SK-N-MC (cell line): ENCODE measurements at regions not wholly inside any gene's neighbourhood (a gene's known extent, or its start where the extent isn't known, plus 50 kb on each side); places are given as distances from the start of the nearest gene placed in this dataset.

Source experiments
- EZH2 ChIP-seq: fragments of 200-600 bp; sonication (generic); IDR thresholded peaks from one replicate; pipeline ENCODE4 v1.6.1; 2017; ENCODE audit warnings: antibody characterized with exemption
- POLR2AphosphoS5 ChIP-seq: IDR thresholded peaks from 2 replicates; pipeline ENCODE4 v1.6.1; 2012; ENCODE audit warnings: mild to moderate bottlenecking, low read depth, low read length, borderline replicate concordance

DNA sequence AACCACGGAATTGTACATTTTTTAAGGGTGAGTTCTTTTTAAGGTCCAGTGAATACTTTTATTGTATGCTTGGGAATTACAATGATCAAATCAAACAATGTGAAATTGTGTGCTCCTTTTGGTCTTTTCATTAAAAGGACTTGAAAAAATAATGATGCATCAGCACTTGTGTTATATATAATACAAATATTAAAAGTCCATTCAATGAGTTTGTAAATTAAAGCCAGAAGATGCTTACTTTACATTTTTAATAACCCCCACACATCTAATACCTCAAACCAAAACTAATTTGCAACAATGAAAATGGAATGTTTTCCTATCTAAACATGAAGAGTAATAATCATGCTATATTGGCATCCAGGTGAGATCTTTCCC lies 369.8 kb upstream of the LCORL start:
- no peak for TF ChIP-seq POLR2AphosphoS5
- TF ChIP-seq EZH2, result no peak
